ENCODE measurements at regions not wholly inside any gene's neighbourhood (a gene's known extent, or its start where the extent isn't known, plus 50 kb on each side); places are given as distances from the start of the nearest gene placed in this dataset.
A peak's percentile ranks its signal among the peaks of the same experiment; 100 is the strongest.

DNA sequence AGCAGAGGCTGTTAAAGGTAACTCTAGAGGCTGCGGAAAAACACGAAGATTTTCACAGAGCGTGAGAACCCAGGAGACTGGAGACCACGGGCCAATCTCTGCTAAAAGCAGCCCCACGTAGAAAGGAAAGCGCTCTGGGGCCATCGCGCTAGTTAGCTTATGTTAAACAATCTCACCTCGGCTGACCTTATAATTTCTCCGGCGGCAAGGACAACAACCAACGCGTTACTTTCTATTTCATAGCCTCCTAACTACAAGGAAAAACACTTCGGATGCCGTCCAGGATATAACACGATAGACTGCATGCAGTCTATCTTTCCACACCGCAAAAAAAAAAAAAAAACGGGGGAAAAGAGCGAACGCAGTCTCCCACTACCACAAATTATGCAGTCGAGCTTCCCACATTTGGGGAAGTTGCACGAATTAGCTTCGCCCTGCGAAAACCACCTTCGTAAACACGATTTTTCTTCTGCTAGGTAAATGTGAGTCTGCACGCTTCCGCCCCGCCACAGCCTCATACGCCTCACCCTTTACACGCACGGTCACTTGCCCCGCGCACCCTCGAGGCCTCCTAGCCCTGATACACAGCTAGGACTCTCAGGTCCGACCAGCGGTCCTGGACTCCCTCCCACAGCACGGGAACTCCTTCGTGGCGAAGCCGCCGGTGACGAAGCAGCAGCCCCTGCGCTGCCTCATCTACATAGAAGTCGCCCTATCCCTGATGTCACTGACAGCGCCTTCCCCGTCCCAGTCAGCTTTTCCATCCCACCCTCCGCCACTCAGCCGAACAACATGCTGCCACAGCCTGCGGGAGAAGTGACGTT, 87.8 kb downstream of the PRKAB2 start (continued):
- TF ChIP-seq RHOXF2B (CRISPR knock-in tag; conservative IDR thresholded peaks at IDR 0.05) = 0 out of 2 replicates have a peak, but pooled peaks have one; percentile 7
- TF ChIP-seq MTA2 (IDR thresholded peaks at IDR 0.05; ENCODE audit: low read depth) = peak; percentile 50
- TF ChIP-seq SP1 (CRISPR knock-in tag; IDR thresholded peaks at IDR 0.05) = peak; percentile 76; the same call in 1 of the 2 replicates
- TF ChIP-seq CBX3 (IDR thresholded peaks at IDR 0.05; ENCODE audit: borderline replicate concordance in 1 of 2, low read length in 2 of 2) = peak in 1 of 2 experiments; percentile 93; a peak in 2 of 3 replicates
- TF ChIP-seq LARP7 (IDR thresholded peaks at IDR 0.05) = no peak
- peak; percentile 90 for TF ChIP-seq HMG20B (CRISPR knock-in tag; IDR thresholded peaks at IDR 0.05)
- peak; percentile 75 for TF ChIP-seq ZNF24 (IDR thresholded peaks at IDR 0.05)
- 0 out of 2 replicates have a peak, but pooled peaks have one; percentile 27 for TF ChIP-seq CCAR2 (IDR thresholded peaks at IDR 0.05; ENCODE audit: low read depth, low read length)
- no peak for TF ChIP-seq BCL6 (CRISPR knock-in tag; IDR thresholded peaks at IDR 0.05)
- TF ChIP-seq, protein P1, sequence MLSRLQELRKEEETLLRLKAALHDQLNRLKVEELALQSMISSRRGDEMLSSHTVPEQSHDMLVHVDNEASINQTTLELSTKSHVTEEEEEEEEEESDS (CRISPR knock-in tag; IDR thresholded peaks at IDR 0.05) = peak; percentile 97
- TF ChIP-seq DMBX1 (CRISPR knock-in tag; IDR thresholded peaks at IDR 0.05; ENCODE audit: borderline replicate concordance) = no peak; the same call in none of the 2 replicates
- TF ChIP-seq ZNF766 (CRISPR knock-in tag; conservative IDR thresholded peaks at IDR 0.05) = peak; percentile 92
- TF ChIP-seq EHMT2 (IDR thresholded peaks at IDR 0.05) = no peak; the same call in 1 of the 2 replicates
- no peak for TF ChIP-seq RBM14 (IDR thresholded peaks at IDR 0.05; ENCODE audit: borderline replicate concordance, insufficient read depth, low read depth, low read length)
- no peak for TF ChIP-seq SMARCA5 (IDR thresholded peaks at IDR 0.05)
- TF ChIP-seq, protein P2, sequence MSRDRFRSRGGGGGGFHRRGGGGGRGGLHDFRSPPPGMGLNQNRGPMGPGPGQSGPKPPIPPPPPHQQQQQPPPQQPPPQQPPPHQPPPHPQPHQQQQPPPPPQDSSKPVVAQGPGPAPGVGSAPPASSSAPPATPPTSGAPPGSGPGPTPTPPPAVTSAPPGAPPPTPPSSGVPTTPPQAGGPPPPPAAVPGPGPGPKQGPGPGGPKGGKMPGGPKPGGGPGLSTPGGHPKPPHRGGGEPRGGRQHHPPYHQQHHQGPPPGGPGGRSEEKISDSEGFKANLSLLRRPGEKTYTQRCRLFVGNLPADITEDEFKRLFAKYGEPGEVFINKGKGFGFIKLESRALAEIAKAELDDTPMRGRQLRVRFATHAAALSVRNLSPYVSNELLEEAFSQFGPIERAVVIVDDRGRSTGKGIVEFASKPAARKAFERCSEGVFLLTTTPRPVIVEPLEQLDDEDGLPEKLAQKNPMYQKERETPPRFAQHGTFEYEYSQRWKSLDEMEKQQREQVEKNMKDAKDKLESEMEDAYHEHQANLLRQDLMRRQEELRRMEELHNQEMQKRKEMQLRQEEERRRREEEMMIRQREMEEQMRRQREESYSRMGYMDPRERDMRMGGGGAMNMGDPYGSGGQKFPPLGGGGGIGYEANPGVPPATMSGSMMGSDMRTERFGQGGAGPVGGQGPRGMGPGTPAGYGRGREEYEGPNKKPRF (IDR thresholded peaks at IDR 0.05; ENCODE audit: low read depth, low read length) = peak; percentile 73
- no peak for TF ChIP-seq TCF7L2 (IDR thresholded peaks at IDR 0.05; ENCODE audit: low read depth, low read length)
- peak; percentile 69; the same call in 1 of the 2 replicates for TF ChIP-seq HIVEP1 (CRISPR knock-in tag; IDR thresholded peaks at IDR 0.05)
- TF ChIP-seq, protein P3, sequence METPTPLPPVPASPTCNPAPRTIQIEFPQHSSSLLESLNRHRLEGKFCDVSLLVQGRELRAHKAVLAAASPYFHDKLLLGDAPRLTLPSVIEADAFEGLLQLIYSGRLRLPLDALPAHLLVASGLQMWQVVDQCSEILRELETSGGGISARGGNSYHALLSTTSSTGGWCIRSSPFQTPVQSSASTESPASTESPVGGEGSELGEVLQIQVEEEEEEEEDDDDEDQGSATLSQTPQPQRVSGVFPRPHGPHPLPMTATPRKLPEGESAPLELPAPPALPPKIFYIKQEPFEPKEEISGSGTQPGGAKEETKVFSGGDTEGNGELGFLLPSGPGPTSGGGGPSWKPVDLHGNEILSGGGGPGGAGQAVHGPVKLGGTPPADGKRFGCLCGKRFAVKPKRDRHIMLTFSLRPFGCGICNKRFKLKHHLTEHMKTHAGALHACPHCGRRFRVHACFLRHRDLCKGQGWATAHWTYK (CRISPR knock-in tag; IDR thresholded peaks at IDR 0.05) = peak; percentile 92
- peak; percentile 89 for TF ChIP-seq CXXC5 (CRISPR knock-in tag; IDR thresholded peaks at IDR 0.05)
- TF ChIP-seq SETDB1 (IDR thresholded peaks at IDR 0.05; ENCODE audit: low read length) = no peak
- TF ChIP-seq, protein P4, sequence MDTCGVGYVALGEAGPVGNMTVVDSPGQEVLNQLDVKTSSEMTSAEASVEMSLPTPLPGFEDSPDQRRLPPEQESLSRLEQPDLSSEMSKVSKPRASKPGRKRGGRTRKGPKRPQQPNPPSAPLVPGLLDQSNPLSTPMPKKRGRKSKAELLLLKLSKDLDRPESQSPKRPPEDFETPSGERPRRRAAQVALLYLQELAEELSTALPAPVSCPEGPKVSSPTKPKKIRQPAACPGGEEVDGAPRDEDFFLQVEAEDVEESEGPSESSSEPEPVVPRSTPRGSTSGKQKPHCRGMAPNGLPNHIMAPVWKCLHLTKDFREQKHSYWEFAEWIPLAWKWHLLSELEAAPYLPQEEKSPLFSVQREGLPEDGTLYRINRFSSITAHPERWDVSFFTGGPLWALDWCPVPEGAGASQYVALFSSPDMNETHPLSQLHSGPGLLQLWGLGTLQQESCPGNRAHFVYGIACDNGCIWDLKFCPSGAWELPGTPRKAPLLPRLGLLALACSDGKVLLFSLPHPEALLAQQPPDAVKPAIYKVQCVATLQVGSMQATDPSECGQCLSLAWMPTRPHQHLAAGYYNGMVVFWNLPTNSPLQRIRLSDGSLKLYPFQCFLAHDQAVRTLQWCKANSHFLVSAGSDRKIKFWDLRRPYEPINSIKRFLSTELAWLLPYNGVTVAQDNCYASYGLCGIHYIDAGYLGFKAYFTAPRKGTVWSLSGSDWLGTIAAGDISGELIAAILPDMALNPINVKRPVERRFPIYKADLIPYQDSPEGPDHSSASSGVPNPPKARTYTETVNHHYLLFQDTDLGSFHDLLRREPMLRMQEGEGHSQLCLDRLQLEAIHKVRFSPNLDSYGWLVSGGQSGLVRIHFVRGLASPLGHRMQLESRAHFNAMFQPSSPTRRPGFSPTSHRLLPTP (IDR thresholded peaks at IDR 0.05; ENCODE audit: borderline replicate concordance, extremely low read depth, insufficient read length) = no peak
- peak; percentile 43; the same call in 1 of the 2 replicates for TF ChIP-seq NR2F6 (CRISPR knock-in tag; IDR thresholded peaks at IDR 0.05)
- peak; percentile 85 for TF ChIP-seq ATF1 (CRISPR knock-in tag; IDR thresholded peaks at IDR 0.05)
- TF ChIP-seq ATF1 (tag; IDR thresholded peaks at IDR 0.05) = peak; percentile 99

All from K562 (cell line).